DMS79 (cell line): ENCODE measurements at regions not wholly inside any gene's neighbourhood (a gene's known extent, or its start where the extent isn't known, plus 50 kb on each side); places are given as distances from the start of the nearest gene placed in this dataset.
"Not testable (repeated sequence)": the region's sequence is repeated elsewhere in the genome, so short reads cannot be mapped to it uniquely, and the experiment has no call there.

Experiments
- DNase-seq: peaks from one replicate; lab custom pipeline; 2025; lab: John Stamatoyannopoulos, UW

GRCh38 chr10:58066979-58067378 is 200.7 kb downstream of the IPMK start:
- no peak for DNase-seq

GRCh38 chr10:58066126-58066525 is 201.6 kb downstream of the IPMK start:
- no peak for DNase-seq

- no peak for DNase-seq
These were observed 202.2 kb downstream of the IPMK start for GRCh38 chr10:58065529-58065815.

GRCh38 chr10:58064714-58065528 is 202.8 kb downstream of the IPMK start:
- no peak for DNase-seq

- no peak for DNase-seq
These were observed 203.7 kb downstream of the IPMK start for GRCh38 chr10:58063861-58064480.

GRCh38 chr10:58058683-58059082 is 209.0 kb downstream of the IPMK start:
- not testable (repeated sequence) for DNase-seq

- no peak for DNase-seq
These were observed 212.8 kb downstream of the IPMK start for GRCh38 chr10:58054881-58055280.

- DNase-seq, result no peak
These were observed 214.9 kb downstream of the IPMK start for GRCh38 chr10:58052772-58053171.

GRCh38 chr10:58050575-58050974 is 217.1 kb downstream of the IPMK start:
- no peak for DNase-seq

GRCh38 chr10:58048936-58049335 is 218.8 kb downstream of the IPMK start:
- DNase-seq, result no peak

GRCh38 chr10:58044072-58044471 is 223.6 kb downstream of the IPMK start:
- DNase-seq, result no peak

GRCh38 chr10:58041901-58042300 is 225.8 kb downstream of the IPMK start:
- no peak for DNase-seq

GRCh38 chr10:58030208-58030607 is 237.5 kb downstream of the IPMK start:
- no peak for DNase-seq

GRCh38 chr10:58028597-58029366 is 238.9 kb downstream of the IPMK start:
- no peak for DNase-seq

- DNase-seq, result no peak
These were observed 240.3 kb downstream of the IPMK start for GRCh38 chr10:58027426-58027825.

GRCh38 chr10:58026036-58026435 is 241.7 kb downstream of the IPMK start:
- DNase-seq, result no peak

- no peak for DNase-seq
These were observed 244.2 kb downstream of the IPMK start for GRCh38 chr10:58023341-58024073.

- no peak for DNase-seq
These were observed 247.7 kb downstream of the IPMK start for GRCh38 chr10:58019863-58020537.

- DNase-seq, result no peak
These were observed 249.9 kb downstream of the IPMK start for GRCh38 chr10:58017719-58018367.

GRCh38 chr10:58016614-58017013 is 251.1 kb downstream of the IPMK start:
- no peak for DNase-seq

- no peak for DNase-seq
These were observed 253.3 kb downstream of the IPMK start for GRCh38 chr10:58014436-58014835.
